ENCODE measurements at regions not wholly inside any gene's neighbourhood (a gene's known extent, or its start where the extent isn't known, plus 50 kb on each side); places are given as distances from the start of the nearest gene placed in this dataset.

DNA sequence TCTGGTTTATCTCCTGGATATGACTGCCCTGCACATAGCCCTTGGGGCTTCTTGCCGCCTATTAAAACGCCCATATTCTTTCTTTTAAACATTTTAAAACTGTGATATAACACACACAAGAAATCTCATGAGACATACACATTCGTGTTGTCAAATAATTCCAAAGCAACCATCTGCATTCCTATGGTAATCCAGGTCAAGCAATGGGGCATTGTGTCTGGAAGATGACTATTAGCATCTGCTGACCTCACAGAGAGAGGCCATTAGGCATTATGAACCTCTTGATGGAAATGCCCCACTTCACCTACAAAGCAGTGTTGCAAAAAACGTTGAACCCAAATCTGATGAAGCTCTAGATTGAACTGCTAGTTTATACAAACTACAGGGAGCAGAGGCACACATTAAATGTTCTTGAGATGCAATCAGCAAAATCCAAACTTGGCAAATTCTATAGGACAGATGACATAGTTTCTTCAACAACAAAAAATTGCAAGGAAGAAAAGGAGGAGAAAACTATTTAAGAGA lies 513.8 kb upstream of the CCDC196 start:
- TF ChIP-seq, protein P1, sequence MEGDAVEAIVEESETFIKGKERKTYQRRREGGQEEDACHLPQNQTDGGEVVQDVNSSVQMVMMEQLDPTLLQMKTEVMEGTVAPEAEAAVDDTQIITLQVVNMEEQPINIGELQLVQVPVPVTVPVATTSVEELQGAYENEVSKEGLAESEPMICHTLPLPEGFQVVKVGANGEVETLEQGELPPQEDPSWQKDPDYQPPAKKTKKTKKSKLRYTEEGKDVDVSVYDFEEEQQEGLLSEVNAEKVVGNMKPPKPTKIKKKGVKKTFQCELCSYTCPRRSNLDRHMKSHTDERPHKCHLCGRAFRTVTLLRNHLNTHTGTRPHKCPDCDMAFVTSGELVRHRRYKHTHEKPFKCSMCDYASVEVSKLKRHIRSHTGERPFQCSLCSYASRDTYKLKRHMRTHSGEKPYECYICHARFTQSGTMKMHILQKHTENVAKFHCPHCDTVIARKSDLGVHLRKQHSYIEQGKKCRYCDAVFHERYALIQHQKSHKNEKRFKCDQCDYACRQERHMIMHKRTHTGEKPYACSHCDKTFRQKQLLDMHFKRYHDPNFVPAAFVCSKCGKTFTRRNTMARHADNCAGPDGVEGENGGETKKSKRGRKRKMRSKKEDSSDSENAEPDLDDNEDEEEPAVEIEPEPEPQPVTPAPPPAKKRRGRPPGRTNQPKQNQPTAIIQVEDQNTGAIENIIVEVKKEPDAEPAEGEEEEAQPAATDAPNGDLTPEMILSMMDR (IDR thresholded peaks at IDR 0.05): no peak
- TF ChIP-seq ZFX (IDR thresholded peaks at IDR 0.05; ENCODE audit: borderline replicate concordance): no peak

Data from 22Rv1 (cell line).